Muscle layer of colon (tissue), 2 donors: ENCODE measurements at regions not wholly inside any gene's neighbourhood (a gene's known extent, or its start where the extent isn't known, plus 50 kb on each side); places are given as distances from the start of the nearest gene placed in this dataset.

Experiments used
- H3K27ac ChIP-seq: one replicate; pipeline ENCODE4 v1.7.0; 2013; ENCODE audit warnings: low read depth, mild to moderate bottlenecking, low read length, moderate library complexity
- H3K27me3 ChIP-seq, 2 donors: one replicate each; pipeline ENCODE4 v1.7.0; 2013; ENCODE audit warnings: low read length in 2 of 2, mild to moderate bottlenecking in 2 of 2; ENCODE audit not compliant: insufficient read depth in 2 of 2, control insufficient read depth in 1 of 2
- H3K36me3 ChIP-seq: one replicate; pipeline ENCODE4 v1.7.0; 2013; ENCODE audit warnings: mild to moderate bottlenecking, low read length; ENCODE audit not compliant: insufficient read depth
- H3K4me1 ChIP-seq: one replicate; pipeline ENCODE4 v1.7.0; 2013; ENCODE audit warnings: mild to moderate bottlenecking, low read length; ENCODE audit not compliant: insufficient read depth
- H3K4me3 ChIP-seq, 2 donors: one replicate each; pipeline ENCODE4 v1.7.0; 2013; ENCODE audit warnings: low read length in 2 of 2, low read depth in 1 of 2, mild to moderate bottlenecking in 1 of 2, moderate library complexity in 1 of 2
- H3K9ac ChIP-seq: one replicate; pipeline ENCODE4 v1.7.0; 2013; ENCODE audit warnings: low read length
- H3K9me3 ChIP-seq: one replicate; pipeline ENCODE4 v1.7.0; 2013; ENCODE audit warnings: mild to moderate bottlenecking, low read length
- donor health status: abdominal sarcoma.
- donor health status: Adenocarcinoma of cecum.

DNA sequence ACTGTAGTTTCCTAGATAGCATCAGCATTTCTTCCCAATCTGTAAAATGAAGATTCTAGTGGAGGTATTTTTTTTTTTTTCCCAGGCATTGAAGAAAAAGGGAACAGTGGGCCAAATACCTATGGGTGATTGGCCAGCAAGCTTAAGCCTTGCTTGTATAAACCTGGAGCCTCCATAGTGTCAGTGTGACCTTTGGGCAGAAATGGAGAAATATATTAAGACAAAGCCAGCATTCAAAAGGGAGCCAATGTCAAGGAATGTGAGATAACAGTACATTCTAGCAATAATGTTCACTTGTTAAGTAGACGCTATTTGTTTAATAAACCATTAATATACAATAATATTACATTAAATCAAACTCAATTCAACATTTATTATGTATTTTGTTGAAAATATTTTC, 275.4 kb downstream of the FOXA2 start:
- Histone ChIP-seq H3K36me3 (no peaks in the 10 kb centered on the region), H3K27ac (no peak overlapping the region), H3K9me3 (no peaks in the 10 kb centered on the region), H3K4me3 (no peak overlapping the region), H3K27me3 (no peaks in the 10 kb centered on the region), H3K4me1 (no peaks in the 10 kb centered on the region), H3K9ac (no peak overlapping the region)

- Histone ChIP-seq H3K4me1 (no peaks in the 10 kb centered on the region), H3K27ac (no peak overlapping the region), H3K9ac (no peak overlapping the region), H3K36me3 (no peaks in the 10 kb centered on the region), H3K4me3 (no peak overlapping the region), H3K27me3 (no peaks in the 10 kb centered on the region), H3K9me3 (no peaks in the 10 kb centered on the region)
Observed at GRCh38 chr20:22307409-22307808, 277.0 kb downstream of the FOXA2 start.

- H3K4me3 ChIP-seq = no peak overlapping the region
- no peaks in the 10 kb centered on the region for H3K4me1 ChIP-seq
- no peaks in the 10 kb centered on the region for H3K27me3 ChIP-seq
- H3K36me3 ChIP-seq = no peaks in the 10 kb centered on the region
- H3K27ac ChIP-seq = no peak overlapping the region
- no peaks in the 10 kb centered on the region for H3K9me3 ChIP-seq
- no peak overlapping the region for H3K9ac ChIP-seq
Observed at GRCh38 chr20:22305381-22305780, 279.0 kb downstream of the FOXA2 start.

GRCh38 chr20:22303523-22303922, 280.8 kb downstream of the FOXA2 start:
- no peaks in the 10 kb centered on the region for H3K9me3 ChIP-seq
- H3K9ac ChIP-seq = no peak overlapping the region
- no peak overlapping the region for H3K27ac ChIP-seq
- H3K36me3 ChIP-seq = no peaks in the 10 kb centered on the region
- no peaks in the 10 kb centered on the region for H3K27me3 ChIP-seq
- no peak overlapping the region for H3K4me3 ChIP-seq
- H3K4me1 ChIP-seq = no peaks in the 10 kb centered on the region

GRCh38 chr20:22302039-22302438, 282.3 kb downstream of the FOXA2 start:
- Histone ChIP-seq H3K4me3 (no peak overlapping the region), H3K9me3 (no peaks in the 10 kb centered on the region), H3K27me3 (no peaks in the 10 kb centered on the region), H3K4me1 (no peaks in the 10 kb centered on the region), H3K9ac (no peak overlapping the region), H3K36me3 (no peaks in the 10 kb centered on the region), H3K27ac (no peak overlapping the region)

DNA sequence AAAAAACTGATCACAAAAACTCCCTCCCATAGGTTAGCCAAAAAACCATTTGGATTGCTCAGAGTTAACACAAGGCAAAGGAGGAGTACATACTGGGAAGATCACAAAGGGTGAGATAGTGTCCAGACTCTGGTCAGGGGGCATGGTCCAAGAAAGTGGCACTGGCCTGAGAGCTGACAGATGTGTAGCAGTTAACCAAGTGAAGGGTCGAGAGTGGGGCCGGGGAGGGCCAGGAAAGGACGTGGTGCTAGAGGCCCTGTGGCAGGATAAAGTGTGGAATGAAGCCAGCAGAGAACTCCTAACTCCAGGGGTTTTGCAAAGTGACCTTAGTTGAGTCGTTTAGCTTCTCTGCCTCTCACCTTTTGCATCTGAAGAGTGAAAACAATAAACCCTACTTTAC, 290.5 kb downstream of the FOXA2 start:
- no peaks in the 10 kb centered on the region for H3K36me3 ChIP-seq
- H3K27ac ChIP-seq = no peak overlapping the region
- no peaks in the 10 kb centered on the region for H3K27me3 ChIP-seq
- H3K4me1 ChIP-seq = no peaks in the 10 kb centered on the region
- no peak overlapping the region for H3K4me3 ChIP-seq
- H3K9me3 ChIP-seq = no peaks in the 10 kb centered on the region
- H3K9ac ChIP-seq = no peak overlapping the region

DNA sequence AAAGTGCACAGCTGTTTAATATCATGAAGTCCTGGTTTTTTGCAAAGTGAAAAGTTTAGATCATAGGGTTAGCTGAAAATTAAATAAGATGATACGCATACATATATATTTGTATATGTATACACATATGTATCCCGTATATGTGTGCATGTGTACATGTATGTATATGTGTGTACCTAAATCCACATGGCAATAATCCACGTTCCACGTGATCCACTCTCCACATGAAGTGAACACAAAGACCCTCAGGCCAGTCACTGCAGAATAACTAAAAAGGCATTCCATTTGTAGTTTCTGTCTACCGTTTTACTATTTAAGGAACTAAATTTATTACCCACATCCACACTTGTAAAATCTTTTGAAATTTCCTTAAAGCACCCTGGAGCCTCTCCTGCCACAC, 294.9 kb downstream of the FOXA2 start:
- H3K27ac ChIP-seq = no peak overlapping the region
- H3K9ac ChIP-seq = no peak overlapping the region
- H3K36me3 ChIP-seq = no peaks in the 10 kb centered on the region
- H3K27me3 ChIP-seq = no peaks in the 10 kb centered on the region
- H3K4me3 ChIP-seq = no peak overlapping the region
- H3K4me1 ChIP-seq = no peaks in the 10 kb centered on the region
- no peaks in the 10 kb centered on the region for H3K9me3 ChIP-seq

GRCh38 chr20:22288957-22289356, 295.4 kb downstream of the FOXA2 start:
- H3K9ac ChIP-seq = no peak overlapping the region
- H3K36me3 ChIP-seq = no peaks in the 10 kb centered on the region
- H3K4me3 ChIP-seq = no peak overlapping the region
- H3K9me3 ChIP-seq = no peaks in the 10 kb centered on the region
- no peaks in the 10 kb centered on the region for H3K27me3 ChIP-seq
- no peaks in the 10 kb centered on the region for H3K4me1 ChIP-seq
- no peak overlapping the region for H3K27ac ChIP-seq

DNA sequence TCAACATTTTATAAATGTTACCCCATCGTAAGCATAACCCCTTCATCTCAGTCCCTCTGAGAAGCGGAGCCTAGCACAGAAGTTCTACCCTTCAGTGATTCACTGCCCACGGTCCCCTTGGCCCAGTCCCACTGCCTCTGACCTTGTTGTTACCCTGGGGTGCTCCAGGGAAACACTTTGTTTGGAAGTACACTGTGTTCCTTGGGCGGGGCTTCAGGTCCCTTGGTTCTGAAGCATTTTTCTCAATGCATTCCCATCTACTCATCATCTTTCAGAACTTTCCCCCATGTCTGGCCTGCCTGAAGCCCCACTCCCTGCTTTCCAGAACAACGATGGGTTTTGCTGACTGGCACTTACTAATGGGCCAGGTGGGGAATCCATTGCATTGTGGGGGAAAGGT, 296.2 kb downstream of the FOXA2 start:
- no peaks in the 10 kb centered on the region for H3K27me3 ChIP-seq
- H3K4me1 ChIP-seq = no peaks in the 10 kb centered on the region
- no peak overlapping the region for H3K9ac ChIP-seq
- no peak overlapping the region for H3K4me3 ChIP-seq
- H3K27ac ChIP-seq = no peak overlapping the region
- H3K36me3 ChIP-seq = no peaks in the 10 kb centered on the region
- H3K9me3 ChIP-seq = no peaks in the 10 kb centered on the region

DNA sequence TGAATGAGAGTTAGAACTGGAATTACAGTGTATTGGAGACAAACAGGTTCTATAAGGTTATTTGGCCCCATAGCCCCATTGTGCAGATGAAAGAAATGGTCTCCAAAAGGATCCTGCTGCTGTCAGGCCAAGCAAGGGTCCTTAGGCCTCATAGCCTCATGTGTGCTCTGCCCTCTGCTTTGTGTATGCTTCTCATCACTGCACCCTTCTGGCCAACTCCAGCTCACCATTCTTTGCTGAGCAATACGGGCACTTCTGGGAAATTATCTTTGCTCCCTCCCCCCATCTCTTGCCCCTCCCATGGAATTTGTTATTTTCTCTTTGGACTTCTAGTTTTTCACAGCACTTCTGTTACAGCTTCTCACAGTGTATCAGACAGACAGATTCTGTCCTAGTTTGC, 298.8 kb downstream of the FOXA2 start:
- Histone ChIP-seq H3K27me3 (no peaks in the 10 kb centered on the region), H3K9ac (no peak overlapping the region), H3K4me1 (no peaks in the 10 kb centered on the region), H3K4me3 (no peak overlapping the region), H3K9me3 (no peaks in the 10 kb centered on the region), H3K36me3 (no peaks in the 10 kb centered on the region), H3K27ac (no peak overlapping the region)

- Histone ChIP-seq H3K9ac (no peak overlapping the region), H3K4me3 (no peak overlapping the region), H3K9me3 (no peaks in the 10 kb centered on the region), H3K27me3 (no peaks in the 10 kb centered on the region), H3K4me1 (no peaks in the 10 kb centered on the region), H3K27ac (no peak overlapping the region), H3K36me3 (no peaks in the 10 kb centered on the region)
Observed at GRCh38 chr20:22282696-22283095, 301.7 kb downstream of the FOXA2 start.

GRCh38 chr20:22274330-22274729, 310.0 kb downstream of the FOXA2 start:
- H3K9me3 ChIP-seq = no peaks in the 10 kb centered on the region
- H3K4me3 ChIP-seq = no peak overlapping the region
- no peaks in the 10 kb centered on the region for H3K27me3 ChIP-seq
- H3K36me3 ChIP-seq = no peaks in the 10 kb centered on the region
- H3K27ac ChIP-seq = no peak overlapping the region
- H3K9ac ChIP-seq = no peak overlapping the region
- peaks cover 12% of the 10 kb centered on the region for H3K4me1 ChIP-seq
